H1 (cell line): ENCODE measurements at regions not wholly inside any gene's neighbourhood (a gene's known extent, or its start where the extent isn't known, plus 50 kb on each side); places are given as distances from the start of the nearest gene placed in this dataset.

Source experiments
- CTCF ChIA-PET: fragments of 300-600 bp; sonication (Branson Sonifier 250); formaldehyde crosslinking; loops from one replicate; lab custom pipeline; 2021; ENCODE audit not compliant: partially characterized antibody; lab: Charles Lee
- POLR2A ChIA-PET: fragments of 300-600 bp; sonication (Branson Sonifier 250); formaldehyde crosslinking; loops from one replicate; lab custom pipeline; 2021; ENCODE audit warnings: inconsistent platforms; ENCODE audit not compliant: partially characterized antibody; lab: Charles Lee
- DNase-seq, 2 experiments: peaks; one replicate each; pipeline versions ENCODE4 v3.0.0 to v3.0.0-alpha.2; 2010 to 2022; ENCODE audit warnings: low spot score in 2 of 2, low read depth in 1 of 2, mixed read lengths in 1 of 2
- FAIRE-seq: peaks from 2 replicates; lab custom pipeline; 2011; peaks lifted over from hg19 to GRCh38; lab: Jason Lieb, UNC
- H2AFZ ChIP-seq: 2 replicates; pipeline ENCODE4 v1.8.1; 2012; ENCODE audit warnings: low read length, inconsistent platforms
- H2AK5ac ChIP-seq: 2 replicates; pipeline ENCODE4 v1.6.1; 2013; ENCODE audit warnings: low read depth, low read length
- H2BK120ac ChIP-seq: replicated peaks from 2 replicates; pipeline ENCODE3; 2013; ENCODE audit warnings: low read depth, low read length, inconsistent platforms
- H2BK12ac ChIP-seq: 2 replicates; pipeline ENCODE4 v1.6.1; 2013; ENCODE audit warnings: low read depth, low read length
- H2BK15ac ChIP-seq: 2 replicates; pipeline ENCODE4 v1.6.1; 2013; ENCODE audit warnings: low read length
- H2BK20ac ChIP-seq: 2 replicates; pipeline ENCODE4 v1.6.1; 2013; ENCODE audit warnings: low read length
- H2BK5ac ChIP-seq: 2 replicates; pipeline ENCODE4 v1.6.1; 2013; ENCODE audit warnings: low read depth, low read length
- H3K14ac ChIP-seq: 2 replicates; pipeline ENCODE4 v1.6.1; 2013; ENCODE audit warnings: inconsistent platforms; ENCODE audit not compliant: insufficient read length
- H3K18ac ChIP-seq: 2 replicates; pipeline ENCODE4 v1.6.1; 2013; ENCODE audit warnings: low read length; ENCODE audit errors: extremely low read depth
- H3K23ac ChIP-seq: 2 replicates; pipeline ENCODE4 v1.6.1; 2013; ENCODE audit warnings: inconsistent platforms; ENCODE audit not compliant: insufficient read length
- H3K23me2 ChIP-seq: 2 replicates; pipeline ENCODE4 v1.6.1; 2013; ENCODE audit warnings: low read depth, low read length
- H3K27ac ChIP-seq: 2 replicates; pipeline ENCODE4 v1.6.1; 2011; ENCODE audit warnings: low read depth, low read length, inconsistent platforms
- H3K27me3 ChIP-seq, 4 experiments: replicated peaks in 1 of 4; 1 replicate in 1 of 4; 2 replicates in 3 of 4; pipeline versions ENCODE4 v1.6.1 to v1.8.1; 2011 to 2013; ENCODE audit warnings: low read length in 3 of 4, mild to moderate bottlenecking in 3 of 4, inconsistent platforms in 2 of 4, mixed read lengths in 2 of 4, moderate library complexity in 1 of 4; ENCODE audit not compliant: control insufficient read depth in 3 of 4, insufficient read depth in 3 of 4; ENCODE audit errors: extremely low read depth in 1 of 4
- H3K36me3 ChIP-seq, 4 experiments: 2 replicates each; pipeline versions ENCODE4 v1.6.1 to v1.8.1; 2011 to 2013; ENCODE audit warnings: mild to moderate bottlenecking in 4 of 4, low read length in 3 of 4, moderate library complexity in 2 of 4, control low read depth in 1 of 4, inconsistent platforms in 1 of 4; ENCODE audit not compliant: insufficient read depth in 4 of 4, control insufficient read depth in 2 of 4
- H3K4ac ChIP-seq: replicated peaks from 2 replicates; pipeline ENCODE3; 2013; ENCODE audit warnings: low read length, low read depth, mixed read lengths, inconsistent platforms; ENCODE audit not compliant: insufficient read length
- H3K4me1 ChIP-seq, 4 experiments: replicated peaks in 1 of 4; 1 replicate in 1 of 4; 2 replicates in 3 of 4; pipeline versions ENCODE4 v1.6.1 to v1.8.1; 2011 to 2013; ENCODE audit warnings: low read length in 3 of 4, inconsistent platforms in 2 of 4, mixed read lengths in 1 of 4; ENCODE audit not compliant: insufficient read depth in 4 of 4, control insufficient read depth in 3 of 4
- H3K4me2 ChIP-seq, 2 experiments: 2 replicates each; pipeline versions ENCODE4 v1.6.1 to v1.8.1; 2011 to 2013; ENCODE audit warnings: low read depth in 2 of 2, low read length in 2 of 2, control low read depth in 1 of 2, inconsistent platforms in 1 of 2, mild to moderate bottlenecking in 1 of 2; ENCODE audit not compliant: insufficient read depth in 1 of 2
- H3K4me3 ChIP-seq, 4 experiments: fragments of 200-600, 300-600 bp in 1 of 4; sonication (generic), shearing (Covaris generic), sonication (Bioruptor Twin) in 1 of 4; 2 replicates each; pipeline versions ENCODE4 v1.5.1 to v1.8.1; 2011 to 2016; ENCODE audit warnings: low read length in 4 of 4, low read depth in 3 of 4, control low read depth in 2 of 4, inconsistent platforms in 2 of 4, mild to moderate bottlenecking in 2 of 4, mixed read lengths in 1 of 4, moderate library complexity in 1 of 4; ENCODE audit not compliant: insufficient read depth in 2 of 4; ENCODE audit errors: extremely low read depth in 1 of 4
- H3K56ac ChIP-seq: replicated peaks from 2 replicates; pipeline ENCODE3; 2013; ENCODE audit warnings: low read depth, mild to moderate bottlenecking, mixed read lengths, low read length, inconsistent platforms; ENCODE audit not compliant: insufficient read length
- H3K79me1 ChIP-seq: 2 replicates; pipeline ENCODE4 v1.6.1; 2013; ENCODE audit warnings: low read depth, low read length, control low read depth
- H3K79me2 ChIP-seq, 2 experiments: 2 replicates each; pipeline versions ENCODE4 v1.6.1 to v1.8.1; 2012 to 2013; ENCODE audit warnings: low read length in 2 of 2, mild to moderate bottlenecking in 2 of 2, inconsistent platforms in 1 of 2; ENCODE audit not compliant: insufficient read depth in 2 of 2, control insufficient read depth in 1 of 2
- H3K9ac ChIP-seq, 4 experiments: replicated peaks in 1 of 4; 1 replicate in 1 of 4; 2 replicates in 3 of 4; pipeline versions ENCODE4 v1.6.1 to v1.8.1; 2011 to 2013; ENCODE audit warnings: low read depth in 3 of 4, low read length in 3 of 4, control low read depth in 2 of 4, mild to moderate bottlenecking in 2 of 4, moderate library complexity in 2 of 4, inconsistent platforms in 1 of 4; ENCODE audit errors: extremely low read depth in 1 of 4
- H3K9me3 ChIP-seq, 2 experiments: 2 replicates each; pipeline versions ENCODE4 v1.6.1 to v1.8.1; 2012 to 2013; ENCODE audit warnings: mild to moderate bottlenecking in 2 of 2, moderate library complexity in 2 of 2, control low read depth in 1 of 2, inconsistent platforms in 1 of 2, low read depth in 1 of 2, low read length in 1 of 2, mixed read lengths in 1 of 2; ENCODE audit not compliant: insufficient read depth in 2 of 2
- H4K20me1 ChIP-seq, 2 experiments: replicated peaks in 1 of 2; 2 replicates each; pipeline versions ENCODE3 to v1.8.1; 2011 to 2013; ENCODE audit warnings: inconsistent platforms in 2 of 2, low read length in 2 of 2, mild to moderate bottlenecking in 1 of 2; ENCODE audit not compliant: insufficient read depth in 2 of 2, control insufficient read depth in 1 of 2
- H4K5ac ChIP-seq: 2 replicates; pipeline ENCODE4 v1.6.1; 2013; ENCODE audit warnings: low read length, low read depth, mixed read lengths, inconsistent platforms; ENCODE audit not compliant: insufficient read length
- H4K8ac ChIP-seq: 2 replicates; pipeline ENCODE4 v1.8.0; 2013; ENCODE audit warnings: mild to moderate bottlenecking, moderate library complexity, low read length, inconsistent platforms; ENCODE audit not compliant: insufficient read depth; ENCODE audit errors: extremely low read depth
- H4K91ac ChIP-seq: replicated peaks from 2 replicates; pipeline ENCODE3; 2013; ENCODE audit warnings: low read length, mixed read lengths, inconsistent platforms; ENCODE audit not compliant: insufficient read length
- ASH2L ChIP-seq: fragments of 200-600, 300-600 bp; sonication (generic); IDR thresholded peaks from one replicate; pipeline ENCODE4 v1.7.1; 2017; ENCODE audit warnings: low read length
- CTBP2 ChIP-seq: IDR thresholded peaks from 2 replicates; pipeline ENCODE4 v1.7.0; 2011; ENCODE audit warnings: borderline replicate concordance, mild to moderate bottlenecking, moderate library complexity, mixed read lengths, low read length; ENCODE audit not compliant: insufficient read depth, insufficient read length
- HDAC6 ChIP-seq: IDR thresholded peaks from one replicate; pipeline ENCODE4 v1.7.1; 2012; ENCODE audit warnings: low read depth, mild to moderate bottlenecking, inconsistent platforms, low read length, moderate library complexity
- NANOG ChIP-seq: IDR thresholded peaks from 2 replicates; pipeline ENCODE4 v1.6.1; 2011; ENCODE audit warnings: low read length, low read depth, mild to moderate bottlenecking, inconsistent platforms; ENCODE audit not compliant: insufficient read depth, poor library complexity, severe bottlenecking
- WGBS, 2 experiments: shearing (Covaris generic) in 1 of 2; methylation state at CpG; one replicate each; pipeline versions ENCODE4 v1.1.6 to v1.1.7; 2013 to 2015; ENCODE audit warnings: low lambda C conversion rate in 2 of 2, mixed read lengths in 2 of 2, inconsistent platforms in 1 of 2, low coverage in 1 of 2, missing lambda C conversion rate in 1 of 2; ENCODE audit not compliant: insufficient replicate concordance in 2 of 2, insufficient coverage in 1 of 2, insufficient read length in 1 of 2; ENCODE audit errors: extremely low coverage in 1 of 2, missing lambda C conversion rate in 1 of 2; 5-methylcytosine and 5-hydroxymethylcytosine counted together
- TF ChIP-seq, protein P1 (sequence below): IDR thresholded peaks from 2 replicates; pipeline ENCODE4 v1.6.1; 2012; ENCODE audit warnings: inconsistent platforms

DNA sequence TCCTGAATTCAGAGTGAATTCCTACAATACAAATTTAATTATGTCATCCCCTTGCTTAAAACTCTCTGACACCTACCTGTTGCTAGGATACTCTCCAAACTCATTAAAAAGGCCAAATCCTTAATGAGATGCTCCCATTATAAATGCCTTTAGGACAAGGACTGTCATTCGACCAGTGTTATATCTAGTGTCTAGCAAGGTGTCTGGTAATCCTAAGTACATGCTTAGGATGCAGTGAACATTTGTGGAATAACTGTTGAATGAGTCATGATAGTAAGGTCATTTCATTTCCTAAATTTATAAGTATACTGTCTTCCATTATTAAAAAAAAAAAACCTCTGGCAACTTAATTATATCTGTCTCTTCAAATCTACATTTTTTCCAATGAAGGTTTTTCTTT lies 588.9 kb upstream of the NRXN1 start:
- Histone ChIP-seq H2AK5ac (no peak overlapping the region), H4K91ac (no peak overlapping the region), H3K79me2 (no peaks in the 10 kb centered on the region), H4K5ac (no peak overlapping the region), H3K23me2 (no peaks in the 10 kb centered on the region), H3K9me3 (peaks cover 0 to 15% of the 10 kb centered on the region in 2 experiments; a peak in 2 of 4 replicates), H3K27ac (no peak overlapping the region), H2BK20ac (no peak overlapping the region), H3K56ac (no peak overlapping the region), H3K4me1 (no peaks in the 10 kb centered on the region), H3K4me3 (no peak overlapping the region), H2BK15ac (no peak overlapping the region), H3K79me1 (no peaks in the 10 kb centered on the region), H2BK5ac (no peak overlapping the region), H2AFZ (no peak overlapping the region), H2BK12ac (no peak overlapping the region), H3K18ac (no peak overlapping the region), H3K23ac (no peak overlapping the region), H3K4me2 (no peak overlapping the region), H3K36me3 (no peaks in the 10 kb centered on the region), H3K14ac (no peak overlapping the region), H3K9ac (no peak overlapping the region), H3K27me3 (no peaks in the 10 kb centered on the region), H3K4ac (no peak overlapping the region), H4K20me1 (no peaks in the 10 kb centered on the region), H4K8ac (no peak overlapping the region), H2BK120ac (no peak overlapping the region)
- POLR2A ChIA-PET = no interaction called here
- CTCF ChIA-PET = no interaction called here
- FAIRE-seq = no peak
- DNase-seq = no peak
- 94% methylated on average over 1 of the region's 1 CpG; no CpG with 5 or more reads in 1 of the 2 experiments for WGBS, 2 experiments
- TF ChIP-seq, protein P1, sequence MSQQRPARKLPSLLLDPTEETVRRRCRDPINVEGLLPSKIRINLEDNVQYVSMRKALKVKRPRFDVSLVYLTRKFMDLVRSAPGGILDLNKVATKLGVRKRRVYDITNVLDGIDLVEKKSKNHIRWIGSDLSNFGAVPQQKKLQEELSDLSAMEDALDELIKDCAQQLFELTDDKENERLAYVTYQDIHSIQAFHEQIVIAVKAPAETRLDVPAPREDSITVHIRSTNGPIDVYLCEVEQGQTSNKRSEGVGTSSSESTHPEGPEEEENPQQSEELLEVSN = no peak
- no peak for TF ChIP-seq HDAC6
- no peak for TF ChIP-seq ASH2L
- TF ChIP-seq NANOG = no peak
- no peak for TF ChIP-seq CTBP2
